ENCODE measurements at regions not wholly inside any gene's neighbourhood (a gene's known extent, or its start where the extent isn't known, plus 50 kb on each side); places are given as distances from the start of the nearest gene placed in this dataset.

- TF ChIP-seq PBX2 (CRISPR knock-in tag; IDR thresholded peaks at IDR 0.05; ENCODE audit: low read depth), result no peak
- peak; percentile 83 for TF ChIP-seq PBX2 (tag; conservative IDR thresholded peaks at IDR 0.05; ENCODE audit: low read depth)
- peak; percentile 90 for TF ChIP-seq MEIS2 (IDR thresholded peaks at IDR 0.05; ENCODE audit: partially characterized antibody)
Measured at GRCh38 chr7:16267953-16268820, 153.2 kb downstream of the CRPPA start (continued).

- Histone ChIP-seq H3K79me2 (ENCODE audit: control insufficient read depth, insufficient read depth, low read length) (peaks cover 93% of the 10 kb centered on the region), H3K4me3 (peak overlapping the region; percentile 49), H3K4me2 (ENCODE audit: insufficient read depth, low read length) (peak overlapping the region; percentile 87), H3K27ac (ENCODE audit: extremely low read depth, low read depth, low read length) (peak overlapping the region; percentile 93), H2AFZ (ENCODE audit: low read depth, low read length) (no peak overlapping the region), H3K36me3 (ENCODE audit: control insufficient read depth, insufficient read depth, low read length) (peaks cover 62% of the 10 kb centered on the region), H3K27me3 (ENCODE audit: control insufficient read depth in 2 of 2, insufficient read depth in 2 of 2, low read length in 2 of 2) (no peaks in the 10 kb centered on the region), H4K20me1 (replicated peaks; ENCODE audit: control insufficient read depth, insufficient read depth, low read length) (no peaks in the 10 kb centered on the region), H3K9me1 (ENCODE audit: control insufficient read depth, insufficient read depth, low read length) (no peaks in the 10 kb centered on the region), H3K9me3 (replicated peaks; ENCODE audit: control insufficient read depth, insufficient read depth, low read depth, low read length) (peaks cover 13% of the 10 kb centered on the region), H3K9ac (ENCODE audit: insufficient read depth in 1 of 2, low read depth in 2 of 2, low read length in 2 of 2) (peak overlapping the region in 1 of 2 experiments; percentile 92; a peak in 2 of 4 replicates), H3K4me1 (replicated peaks in 1 of 2; ENCODE audit: control insufficient read depth in 2 of 2, insufficient read depth in 2 of 2, low read length in 2 of 2) (peaks cover 10 to 30% of the 10 kb centered on the region in 2 experiments; a peak in 4 of 5 replicates)
- intact Hi-C loops (cut with micrococcal nuclease), result loop anchor here (10.0 kb wide), 1 partner anchor 488 kb away; the partner anchor contains the start of gene TSPAN13
- in situ Hi-C loops (cut with MboI), result loop anchor here (5.0 to 10.0 kb wide), 2 partner anchors 150 to 298 kb away; no protein-coding TSS in a partner anchor
- no TSS peak for BruUV-seq (replicated peaks)
- ChIA-PET CTCF (ENCODE audit: low intra/inter-chr PET ratio) (no interaction called here), POLR2A (interaction anchor here (0.8 to 1.0 kb wide), 3 partner anchors 152 to 298 kb away, joined by 3 to 4 read pairs (median 3); no protein-coding TSS in a partner anchor)
- no peak for DNase-seq (ENCODE audit: extremely low read depth in 1 of 4, low spot score in 3 of 4)
- ATAC-seq, result no peak
- no peak for FAIRE-seq
- WGBS (ENCODE audit: insufficient coverage, low coverage, missing lambda C conversion rate), result 0% methylated on average over 1 of the region's 1 CpG
- peak; percentile 51 for TF ChIP-seq MEIS2 (IDR thresholded peaks at IDR 0.05; ENCODE audit: partially characterized antibody)
- TF ChIP-seq MCM3 (IDR thresholded peaks at IDR 0.05), result no peak
- no peak for TF ChIP-seq TGIF2 (CRISPR knock-in tag; IDR thresholded peaks at IDR 0.05)
- TF ChIP-seq SIN3B (IDR thresholded peaks at IDR 0.05; ENCODE audit: low read depth), result no peak
- TF ChIP-seq NFE2 (IDR thresholded peaks at IDR 0.05; ENCODE audit: low read depth), result peak; percentile 29; the same call in 1 of the 2 replicates
- TF ChIP-seq MECOM (CRISPR knock-in tag; IDR thresholded peaks at IDR 0.05), result peak; percentile 27; the same call in 1 of the 2 replicates
- peak; percentile 26 for TF ChIP-seq DACH1 (IDR thresholded peaks at IDR 0.05; ENCODE audit: partially characterized antibody)
- 0 out of 2 replicates have a peak, but pooled peaks have one; percentile 50 for TF ChIP-seq CUX1 (CRISPR knock-in tag; IDR thresholded peaks at IDR 0.05)
- TF ChIP-seq ADNP (tag; IDR thresholded peaks at IDR 0.05), result 0 out of 2 replicates have a peak, but pooled peaks have one; percentile 15
Measured at GRCh38 chr7:16266877-16267276, 154.5 kb downstream of the CRPPA start.
